ENCODE measurements at regions not wholly inside any gene's neighbourhood (a gene's known extent, or its start where the extent isn't known, plus 50 kb on each side); places are given as distances from the start of the nearest gene placed in this dataset.

- no peaks in the 10 kb centered on the region for H3K9me3 Mint-ChIP-seq (ENCODE audit: unreplicated experiment)
- ChIA-PET POLR2A (no interaction called here), CTCF (no interaction called here)
- TF ChIP-seq CTCF (IDR thresholded peaks at IDR 0.05; ENCODE audit: insufficient read depth in 1 of 2, low read depth in 1 of 2, low read length in 1 of 2, severe bottlenecking in 1 of 2, unreplicated experiment in 1 of 2) = no peak
- H3K4me1 Mint-ChIP-seq (ENCODE audit: low read depth, unreplicated experiment) = no peaks in the 10 kb centered on the region
- no peak overlapping the region for H3K4me3 ChIP-seq (ENCODE audit: low read depth, low read length)
- no peaks in the 10 kb centered on the region for H3K27me3 ChIP-seq (replicated peaks; ENCODE audit: control insufficient read depth, insufficient read depth, low read length)
- intact Hi-C loops (cut with micrococcal nuclease; ENCODE audit: unreplicated experiment) = no loop called here
- peaks cover 8% of the 10 kb centered on the region for H3K27me3 Mint-ChIP-seq (ENCODE audit: insufficient read depth, unreplicated experiment)
- no peak overlapping the region for H3K27ac Mint-ChIP-seq (ENCODE audit: unreplicated experiment)
- no peaks in the 10 kb centered on the region for H3K36me3 ChIP-seq (ENCODE audit: control insufficient read depth, insufficient read depth, low read length)
- no peak overlapping the region for H3K4me3 Mint-ChIP-seq (ENCODE audit: unreplicated experiment)
- BruUV-seq (replicated peaks) = no TSS peak
- H3K36me3 Mint-ChIP-seq (ENCODE audit: insufficient read depth, unreplicated experiment) = no peaks in the 10 kb centered on the region
- no peaks in the 10 kb centered on the region for H3K9me3 ChIP-seq
- DNase-seq = no peak
- H3K4me1 ChIP-seq = no peaks in the 10 kb centered on the region
These were observed 139.9 kb upstream of the IGSF21 start for GRCh38 chr1:17967623-17968255.

- Histone ChIP-seq H3K27me3 (replicated peaks; ENCODE audit: control insufficient read depth, insufficient read depth, low read length) (no peaks in the 10 kb centered on the region), H3K4me1 (no peaks in the 10 kb centered on the region), H3K9me3 (no peaks in the 10 kb centered on the region), H3K4me3 (ENCODE audit: low read depth, low read length) (no peak overlapping the region), H3K36me3 (ENCODE audit: control insufficient read depth, insufficient read depth, low read length) (no peaks in the 10 kb centered on the region)
- POLR2A ChIA-PET = no interaction called here
- CTCF ChIA-PET = no interaction called here
- Mint-ChIP-seq H3K9me3 (ENCODE audit: unreplicated experiment) (no peaks in the 10 kb centered on the region), H3K4me3 (ENCODE audit: unreplicated experiment) (no peak overlapping the region), H3K36me3 (ENCODE audit: insufficient read depth, unreplicated experiment) (no peaks in the 10 kb centered on the region), H3K4me1 (ENCODE audit: low read depth, unreplicated experiment) (no peaks in the 10 kb centered on the region), H3K27ac (ENCODE audit: unreplicated experiment) (no peak overlapping the region), H3K27me3 (ENCODE audit: insufficient read depth, unreplicated experiment) (peaks cover 16% of the 10 kb centered on the region)
- TF ChIP-seq CTCF (IDR thresholded peaks at IDR 0.05; ENCODE audit: insufficient read depth in 1 of 2, low read depth in 1 of 2, low read length in 1 of 2, severe bottlenecking in 1 of 2, unreplicated experiment in 1 of 2) = no peak
- intact Hi-C loops (cut with micrococcal nuclease; ENCODE audit: unreplicated experiment) = no loop called here
- DNase-seq = no peak
- no TSS peak for BruUV-seq (replicated peaks)
These were observed 136.8 kb upstream of the IGSF21 start for GRCh38 chr1:17970757-17971156.

- Mint-ChIP-seq H3K27ac (ENCODE audit: unreplicated experiment) (no peak overlapping the region), H3K4me3 (ENCODE audit: unreplicated experiment) (no peak overlapping the region), H3K36me3 (ENCODE audit: insufficient read depth, unreplicated experiment) (no peaks in the 10 kb centered on the region), H3K4me1 (ENCODE audit: low read depth, unreplicated experiment) (no peaks in the 10 kb centered on the region), H3K9me3 (ENCODE audit: unreplicated experiment) (no peaks in the 10 kb centered on the region), H3K27me3 (ENCODE audit: insufficient read depth, unreplicated experiment) (peaks cover 12% of the 10 kb centered on the region)
- POLR2A ChIA-PET = no interaction called here
- CTCF ChIA-PET = interaction anchor here (0.7 kb wide), 1 partner anchor 54 kb away, joined by 4 read pairs; no protein-coding TSS in a partner anchor
- H3K36me3 ChIP-seq (ENCODE audit: control insufficient read depth, insufficient read depth, low read length) = no peaks in the 10 kb centered on the region
- no peaks in the 10 kb centered on the region for H3K4me1 ChIP-seq
- BruUV-seq (replicated peaks) = no TSS peak
- no peak overlapping the region for H3K4me3 ChIP-seq (ENCODE audit: low read depth, low read length)
- no peak for TF ChIP-seq CTCF (IDR thresholded peaks at IDR 0.05; ENCODE audit: insufficient read depth in 1 of 2, low read depth in 1 of 2, low read length in 1 of 2, severe bottlenecking in 1 of 2, unreplicated experiment in 1 of 2)
- DNase-seq = no peak
- H3K27me3 ChIP-seq (replicated peaks; ENCODE audit: control insufficient read depth, insufficient read depth, low read length) = no peaks in the 10 kb centered on the region
- no peaks in the 10 kb centered on the region for H3K9me3 ChIP-seq
- intact Hi-C loops (cut with micrococcal nuclease; ENCODE audit: unreplicated experiment) = no loop called here
These were observed 133.9 kb upstream of the IGSF21 start for GRCh38 chr1:17973694-17974093.

Data from Caco-2 (cell line).